Tibial nerve (tissue), 4 donors: ENCODE measurements at regions not wholly inside any gene's neighbourhood (a gene's known extent, or its start where the extent isn't known, plus 50 kb on each side); places are given as distances from the start of the nearest gene placed in this dataset.

Source experiments
- CTCF ChIP-seq, 5 experiments: fragments of 200-600 bp in 3 of 5; fragments of 450-650 bp in 2 of 5; sonication (generic) in 3 of 5; IDR thresholded peaks; one replicate each; pipeline ENCODE4 v1.5.1; 2016 to 2019; ENCODE audit warnings: antibody characterized with exemption in 5 of 5, mild to moderate bottlenecking in 3 of 5, moderate library complexity in 2 of 5
- EP300 ChIP-seq, 2 donors: sonication (generic); formaldehyde crosslinking; IDR thresholded peaks; one replicate each; pipeline ENCODE4 v1.6.1; 2017; ENCODE audit warnings: antibody characterized with exemption in 2 of 2, mild to moderate bottlenecking in 1 of 2

DNA sequence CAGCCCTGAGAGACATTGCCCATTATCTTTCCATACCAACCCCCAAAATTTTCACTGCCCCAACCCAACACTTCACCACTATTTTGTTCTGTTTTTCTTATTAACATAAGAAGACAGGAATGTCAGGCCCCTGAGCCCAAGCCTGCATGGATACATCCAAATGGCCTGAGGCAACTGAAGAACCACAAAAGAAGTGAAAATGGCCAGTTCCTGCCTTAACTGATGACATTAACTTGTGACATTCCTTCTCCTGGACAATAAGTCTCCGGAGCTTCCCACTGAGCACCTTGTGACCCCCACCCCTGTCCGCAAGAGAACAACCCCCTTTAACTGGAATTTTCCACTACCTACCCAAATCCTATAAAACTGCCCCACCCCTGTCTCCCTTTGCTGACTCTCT is 1076.4 kb upstream of the GHITM start:
- no peak for TF ChIP-seq CTCF (IDR thresholded peaks at IDR 0.05)
- TF ChIP-seq EP300 (IDR thresholded peaks at IDR 0.05) = no peak
